ENCODE measurements at regions not wholly inside any gene's neighbourhood (a gene's known extent, or its start where the extent isn't known, plus 50 kb on each side); places are given as distances from the start of the nearest gene placed in this dataset.

DNA sequence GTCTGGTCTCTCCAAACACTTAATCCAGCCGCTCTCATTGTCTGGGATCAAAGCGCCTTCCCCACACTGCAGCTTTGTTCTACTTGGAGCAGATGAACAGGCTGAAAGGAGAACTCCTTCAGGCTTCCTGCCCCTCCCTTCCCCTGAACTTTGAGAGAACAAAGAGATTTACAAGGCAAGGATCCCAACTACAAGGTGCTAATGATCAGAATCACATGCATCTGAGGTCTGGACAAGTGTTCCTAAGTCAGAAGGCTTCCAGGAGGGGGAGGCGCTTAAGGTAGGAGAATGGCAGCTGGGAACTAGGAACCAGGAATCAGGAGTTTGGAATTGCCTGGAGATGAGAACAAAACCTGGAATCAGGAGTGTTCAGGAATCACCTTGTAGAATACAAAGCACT is 606.3 kb upstream of the CDH11 start:
- Mint-ChIP-seq H3K36me3 (no peaks in the 10 kb centered on the region), H3K27ac (no peak overlapping the region), H3K4me1 (no peaks in the 10 kb centered on the region), H3K9me3 (peaks cover 0 to 6% (median 0%) of the 10 kb centered on the region in 6 donors), H3K4me3 (no peak overlapping the region), H3K27me3 (ENCODE audit: low read depth in 3 of 3) (peaks cover 0 to 6% (median under 1%) of the 10 kb centered on the region in 3 donors)
- DNase-seq, result no peak

- Mint-ChIP-seq H3K4me1 (no peaks in the 10 kb centered on the region), H3K4me3 (no peak overlapping the region), H3K36me3 (no peaks in the 10 kb centered on the region), H3K9me3 (peaks cover 0 to 6% (median 0%) of the 10 kb centered on the region in 6 donors), H3K27ac (no peak overlapping the region), H3K27me3 (ENCODE audit: low read depth in 3 of 3) (peaks cover 0 to 6% (median 5%) of the 10 kb centered on the region in 3 donors)
- DNase-seq, result no peak
Measured at GRCh38 chr16:65727534-65728137, 605.8 kb upstream of the CDH11 start.

DNA sequence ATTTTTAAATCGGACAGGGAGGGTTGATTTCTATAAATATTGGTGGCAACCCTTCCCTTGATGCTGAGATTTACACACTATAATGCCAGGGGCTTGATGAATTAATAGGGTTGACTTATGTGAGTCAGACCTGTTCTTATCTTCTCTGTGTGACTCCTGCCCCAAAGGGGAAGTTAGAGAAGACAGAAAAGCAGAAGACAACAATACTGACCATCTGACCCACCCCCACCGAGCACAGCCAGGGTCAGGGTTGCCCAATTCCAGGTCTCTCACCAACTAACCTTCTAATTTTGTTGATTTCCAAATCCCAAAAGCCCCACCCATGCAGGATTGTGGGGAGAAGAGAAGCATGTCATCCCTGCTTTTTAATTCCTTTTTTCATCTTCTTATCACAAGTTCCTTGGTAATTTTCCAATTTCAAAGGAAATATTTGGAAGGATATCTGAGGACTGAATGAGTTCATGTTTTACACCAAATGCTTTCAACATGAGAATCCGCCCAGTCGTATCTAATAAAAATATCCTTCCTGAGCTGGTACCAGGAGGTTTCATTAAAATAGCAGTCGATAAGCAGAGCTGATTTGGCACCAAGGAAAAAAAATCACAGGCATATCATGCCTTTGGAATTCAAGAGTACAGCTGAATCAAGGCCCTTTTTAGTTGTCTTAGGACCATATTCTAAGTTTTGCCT is 603.4 kb upstream of the CDH11 start:
- Mint-ChIP-seq H3K27ac (no peak overlapping the region), H3K27me3 (ENCODE audit: low read depth in 3 of 3) (peaks cover 0 to 5% (median 3%) of the 10 kb centered on the region in 3 donors), H3K4me1 (no peaks in the 10 kb centered on the region), H3K36me3 (no peaks in the 10 kb centered on the region), H3K4me3 (no peak overlapping the region), H3K9me3 (peaks cover 0 to 3% (median 0%) of the 10 kb centered on the region in 6 donors)
- no peak for DNase-seq

- H3K9me3 Mint-ChIP-seq, result peaks cover 0 to 2% (median 0%) of the 10 kb centered on the region in 6 donors
- H3K36me3 Mint-ChIP-seq, result no peaks in the 10 kb centered on the region
- peaks cover 0 to 10% (median 3%) of the 10 kb centered on the region in 3 donors for H3K27me3 Mint-ChIP-seq (ENCODE audit: low read depth in 3 of 3)
- H3K4me1 Mint-ChIP-seq, result no peaks in the 10 kb centered on the region
- DNase-seq, result no peak
- no peak overlapping the region for H3K4me3 Mint-ChIP-seq
- H3K27ac Mint-ChIP-seq, result no peak overlapping the region
Measured at GRCh38 chr16:65722429-65722828, 600.6 kb upstream of the CDH11 start.

DNA sequence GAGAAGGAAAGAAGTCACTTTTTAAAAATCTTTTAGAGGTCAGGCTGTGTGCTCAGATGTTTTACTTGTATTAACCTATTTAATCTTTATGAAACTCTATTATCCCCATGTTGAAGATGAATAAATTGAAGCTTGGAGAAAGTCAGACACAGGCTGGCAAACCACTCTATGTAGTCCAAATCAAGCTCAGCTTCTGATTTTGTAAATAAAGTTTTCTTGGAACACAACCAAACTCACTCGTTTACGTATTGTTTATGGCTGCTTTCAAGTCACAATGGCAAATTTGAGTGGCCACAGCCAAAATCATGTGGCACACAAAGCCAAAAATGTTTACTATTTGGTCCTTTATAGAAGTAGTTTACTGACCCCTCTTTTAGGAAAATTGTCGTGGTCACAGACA is 596.0 kb upstream of the CDH11 start:
- Mint-ChIP-seq H3K9me3 (no peaks in the 10 kb centered on the region), H3K4me3 (no peak overlapping the region), H3K36me3 (no peaks in the 10 kb centered on the region), H3K4me1 (no peaks in the 10 kb centered on the region), H3K27me3 (ENCODE audit: low read depth in 3 of 3) (peaks cover 0 to 6% (median 5%) of the 10 kb centered on the region in 3 donors), H3K27ac (no peak overlapping the region)
- no peak for DNase-seq

DNA sequence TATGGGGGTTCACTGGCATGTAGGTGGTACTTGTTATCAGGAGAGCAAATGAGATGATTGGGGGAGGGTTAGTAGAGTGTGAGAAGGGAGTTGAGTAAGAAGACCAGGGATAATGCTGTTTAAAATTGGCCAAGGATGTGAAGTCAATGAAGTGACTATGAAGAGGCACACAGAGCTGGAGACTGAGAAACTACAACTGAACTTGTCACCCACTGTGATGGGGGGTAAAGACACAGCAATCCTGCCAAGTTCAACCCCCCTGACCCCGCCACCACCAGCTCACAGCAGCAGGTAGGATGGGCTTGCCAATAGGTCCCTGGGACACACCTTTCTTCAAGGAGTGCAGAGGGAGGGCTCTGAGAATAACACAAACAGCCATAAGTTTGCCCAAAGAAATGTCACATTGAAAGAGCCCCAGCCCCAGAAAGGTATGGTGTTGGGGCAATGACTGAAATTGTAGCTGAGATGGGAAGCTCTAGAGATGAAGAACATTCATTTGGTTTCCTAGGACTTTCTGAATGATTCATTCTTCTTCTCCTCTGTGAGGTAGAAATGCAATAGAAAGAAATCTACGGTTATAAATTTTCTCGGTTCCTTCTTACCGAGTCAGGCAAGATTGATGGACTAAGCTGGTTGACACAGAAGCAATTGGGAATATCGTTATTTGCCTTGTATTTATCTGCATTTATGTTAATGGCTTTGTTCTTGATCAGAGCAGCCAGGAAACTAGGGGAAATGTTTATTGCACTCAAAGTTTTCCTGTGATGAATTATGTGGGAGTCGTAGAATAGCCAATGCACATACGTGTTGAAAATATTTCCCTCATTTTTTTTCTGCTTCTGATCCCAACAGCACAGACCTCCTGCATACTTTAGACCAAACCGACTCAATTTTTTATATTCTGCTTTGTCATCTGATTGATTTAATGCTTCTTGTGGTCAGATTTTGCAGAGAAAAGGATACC is 595.2 kb upstream of the CDH11 start:
- H3K9me3 Mint-ChIP-seq, result no peaks in the 10 kb centered on the region
- H3K4me3 Mint-ChIP-seq, result no peak overlapping the region
- DNase-seq, result no peak
- H3K27ac Mint-ChIP-seq, result no peak overlapping the region
- H3K4me1 Mint-ChIP-seq, result no peaks in the 10 kb centered on the region
- H3K27me3 Mint-ChIP-seq (ENCODE audit: low read depth in 3 of 3), result peaks cover 0 to 5% (median 4%) of the 10 kb centered on the region in 3 donors
- H3K36me3 Mint-ChIP-seq, result no peaks in the 10 kb centered on the region

- Mint-ChIP-seq H3K4me3 (no peak overlapping the region), H3K27ac (no peak overlapping the region), H3K4me1 (no peaks in the 10 kb centered on the region), H3K9me3 (peaks cover 0 to 3% (median 0%) of the 10 kb centered on the region in 6 donors), H3K27me3 (ENCODE audit: low read depth in 3 of 3) (peaks cover 0 to 5% (median 1%) of the 10 kb centered on the region in 3 donors), H3K36me3 (no peaks in the 10 kb centered on the region)
- no peak for DNase-seq
Measured at GRCh38 chr16:65713181-65713808, 591.4 kb upstream of the CDH11 start.

DNA sequence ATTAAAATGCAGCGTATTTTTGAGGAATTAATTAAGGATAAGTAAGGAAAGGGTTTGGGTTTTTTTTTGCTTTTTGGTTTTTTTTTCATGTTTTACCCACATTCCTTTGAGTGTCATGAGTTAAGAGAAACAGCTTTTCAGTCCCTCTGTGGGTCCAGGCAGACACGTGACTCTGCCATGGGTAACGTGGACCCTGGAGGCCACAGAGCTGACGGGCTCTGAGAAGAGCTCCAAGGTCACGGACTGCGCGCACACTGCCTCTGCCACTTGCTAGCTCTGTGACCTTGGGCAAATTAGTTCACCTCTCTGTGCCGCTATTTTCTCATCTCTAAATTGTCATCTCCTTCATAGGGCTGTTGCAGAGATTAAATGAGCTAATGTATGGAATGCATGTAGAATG is 588.2 kb upstream of the CDH11 start:
- no peak for DNase-seq
- peaks cover 0 to 5% (median 0%) of the 10 kb centered on the region in 3 donors for H3K27me3 Mint-ChIP-seq (ENCODE audit: low read depth in 3 of 3)
- H3K27ac Mint-ChIP-seq, result no peak overlapping the region
- no peak overlapping the region for H3K4me3 Mint-ChIP-seq
- H3K9me3 Mint-ChIP-seq, result peaks cover 0 to 3% (median 0%) of the 10 kb centered on the region in 6 donors
- no peaks in the 10 kb centered on the region for H3K36me3 Mint-ChIP-seq
- H3K4me1 Mint-ChIP-seq, result no peaks in the 10 kb centered on the region

- H3K36me3 Mint-ChIP-seq, result no peaks in the 10 kb centered on the region
- no peak overlapping the region for H3K27ac Mint-ChIP-seq
Measured at GRCh38 chr16:65704866-65705265, 583.0 kb upstream of the CDH11 start.

GRCh38 chr16:65702707-65703402 is 581.0 kb upstream of the CDH11 start:
- H3K27ac Mint-ChIP-seq, result no peak overlapping the region
- H3K4me1 Mint-ChIP-seq, result no peaks in the 10 kb centered on the region
- no peaks in the 10 kb centered on the region for H3K36me3 Mint-ChIP-seq
- DNase-seq, result no peak
- H3K9me3 Mint-ChIP-seq, result no peaks in the 10 kb centered on the region
- H3K4me3 Mint-ChIP-seq, result no peak overlapping the region
- peaks cover 0 to 4% (median 2%) of the 10 kb centered on the region in 3 donors for H3K27me3 Mint-ChIP-seq (ENCODE audit: low read depth in 3 of 3)

More at GRCh38 chr16:65704866-65705265, 583.0 kb upstream of the CDH11 start:
- Mint-ChIP-seq H3K9me3 (no peaks in the 10 kb centered on the region), H3K4me3 (no peak overlapping the region), H3K4me1 (no peaks in the 10 kb centered on the region), H3K27me3 (ENCODE audit: low read depth in 3 of 3) (peaks cover 0 to 4% (median 2%) of the 10 kb centered on the region in 3 donors)
- DNase-seq, result no peak

DNA sequence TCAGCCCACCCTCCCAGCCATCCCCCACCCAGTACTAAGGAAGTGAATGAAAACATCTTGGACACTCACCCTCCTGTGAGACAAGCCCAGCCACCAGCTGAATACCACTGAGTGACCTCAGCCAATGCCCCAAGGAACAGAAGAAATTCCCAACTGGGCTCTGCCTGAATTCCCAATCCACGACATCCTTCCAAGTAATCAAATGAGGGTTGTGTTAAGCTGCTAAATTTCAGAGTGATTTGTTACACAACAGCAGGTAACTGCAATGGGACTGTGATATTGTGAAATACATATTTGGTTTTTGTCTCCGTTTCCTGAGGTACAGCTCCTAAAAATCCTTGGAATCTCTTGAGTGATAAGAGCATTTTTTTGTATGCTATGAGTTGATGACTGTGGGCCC is 578.7 kb upstream of the CDH11 start:
- no peak overlapping the region for H3K4me3 Mint-ChIP-seq
- peaks cover 0 to 2% (median 0%) of the 10 kb centered on the region in 6 donors for H3K9me3 Mint-ChIP-seq
- no peaks in the 10 kb centered on the region for H3K4me1 Mint-ChIP-seq
- H3K36me3 Mint-ChIP-seq, result no peaks in the 10 kb centered on the region
- H3K27ac Mint-ChIP-seq, result no peak overlapping the region
- no peak for DNase-seq
- peaks cover 0 to 4% (median 2%) of the 10 kb centered on the region in 3 donors for H3K27me3 Mint-ChIP-seq (ENCODE audit: low read depth in 3 of 3)

DNA sequence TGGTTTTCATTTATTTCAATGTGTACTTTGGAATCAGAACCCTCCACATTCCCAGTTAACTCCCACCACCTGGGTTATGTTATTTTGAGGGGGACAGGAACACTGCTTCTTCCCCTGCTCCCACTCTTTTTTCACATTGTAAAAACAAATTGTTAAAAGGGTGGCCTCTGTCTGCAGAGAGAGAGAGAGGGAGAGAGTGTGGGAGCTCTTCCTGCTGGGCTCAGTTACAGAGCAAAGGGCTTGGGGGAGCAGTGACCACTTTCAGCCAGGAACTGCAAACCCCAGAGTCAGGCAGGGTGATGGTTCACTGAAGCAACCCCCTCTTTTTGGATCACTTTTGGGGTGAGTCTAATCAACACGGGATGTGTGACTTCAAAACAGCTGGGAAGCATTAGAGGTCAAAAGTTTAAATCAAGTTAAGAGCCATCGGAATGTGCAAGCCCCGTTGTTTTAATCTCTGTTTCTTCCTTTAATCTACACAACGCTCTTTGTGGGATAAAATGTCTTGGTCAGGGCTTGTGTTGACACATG is 577.0 kb upstream of the CDH11 start:
- no peaks in the 10 kb centered on the region for H3K36me3 Mint-ChIP-seq
- no peak overlapping the region for H3K27ac Mint-ChIP-seq
- peaks cover 0 to 4% (median 2%) of the 10 kb centered on the region in 3 donors for H3K27me3 Mint-ChIP-seq (ENCODE audit: low read depth in 3 of 3)
- no peaks in the 10 kb centered on the region for H3K4me1 Mint-ChIP-seq
- DNase-seq, result no peak
- no peak overlapping the region for H3K4me3 Mint-ChIP-seq
- H3K9me3 Mint-ChIP-seq, result peaks cover 0 to 2% (median 0%) of the 10 kb centered on the region in 6 donors

DNA sequence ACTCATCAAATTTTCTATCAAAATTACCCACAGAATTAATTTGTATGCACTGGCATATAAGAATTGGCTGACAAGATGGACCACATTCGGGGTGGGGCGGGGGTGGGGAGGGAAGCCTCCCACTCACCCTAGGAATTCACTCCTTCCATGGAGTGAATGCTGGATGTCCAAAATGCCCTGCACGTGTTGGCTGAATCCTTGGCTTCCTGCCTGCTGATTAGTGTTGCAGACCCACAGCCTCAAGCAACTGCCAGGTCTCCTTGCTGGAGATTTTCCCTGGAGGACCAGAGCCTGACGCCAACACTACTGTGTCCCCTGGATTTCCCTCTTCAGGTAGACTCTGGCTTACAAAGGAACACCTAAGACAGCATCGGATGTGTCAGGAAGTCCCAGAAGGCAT is 575.7 kb upstream of the CDH11 start:
- Mint-ChIP-seq H3K9me3 (peaks cover 0 to 2% (median 0%) of the 10 kb centered on the region in 6 donors), H3K36me3 (no peaks in the 10 kb centered on the region), H3K27ac (no peak overlapping the region), H3K4me3 (no peak overlapping the region), H3K4me1 (no peaks in the 10 kb centered on the region), H3K27me3 (ENCODE audit: low read depth in 3 of 3) (peaks cover 0 to 4% (median 2%) of the 10 kb centered on the region in 3 donors)
- DNase-seq, result no peak
